SH-SY5Y (cell line): ENCODE measurements at regions not wholly inside any gene's neighbourhood (a gene's known extent, or its start where the extent isn't known, plus 50 kb on each side); places are given as distances from the start of the nearest gene placed in this dataset.

ENCODE experiments used
- GATA2 ChIP-seq: IDR thresholded peaks from 2 replicates; pipeline ENCODE4 v1.6.1; 2011; ENCODE audit warnings: mild to moderate bottlenecking, low read depth, low read length
- GATA3 ChIP-seq: IDR thresholded peaks from 2 replicates; pipeline ENCODE4 v1.6.1; 2011; ENCODE audit warnings: low read depth, mild to moderate bottlenecking, low read length, moderate library complexity

DNA sequence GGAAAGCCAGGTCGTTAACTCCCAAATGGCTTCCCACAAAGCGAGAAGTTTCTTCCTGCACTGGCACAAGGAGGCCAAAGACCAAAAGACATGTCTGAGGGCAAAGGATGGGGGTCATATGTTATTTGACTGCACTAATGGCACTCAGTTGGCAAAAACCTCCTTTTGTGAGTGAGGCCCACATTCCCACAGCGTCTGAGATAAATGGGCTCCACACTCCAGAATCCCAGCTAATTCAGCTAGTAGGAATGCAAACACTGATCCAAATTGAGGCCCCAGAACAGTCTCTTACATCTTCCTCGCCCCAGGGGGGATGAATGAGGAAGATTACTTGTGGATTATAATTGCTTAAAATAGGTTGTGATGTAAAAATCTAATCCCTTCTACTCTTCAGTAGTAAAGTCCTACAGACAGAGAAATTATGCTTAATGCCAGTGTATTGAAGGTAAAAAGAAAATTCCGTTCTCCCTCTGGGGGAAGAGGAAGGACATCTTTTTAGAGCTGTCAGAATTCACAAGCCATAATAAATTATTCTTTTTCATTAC, 86.4 kb upstream of the PIWIL1 start:
- TF ChIP-seq GATA2 (no peak), GATA3 (no peak)
